H1 (cell line): ENCODE measurements at regions not wholly inside any gene's neighbourhood (a gene's known extent, or its start where the extent isn't known, plus 50 kb on each side); places are given as distances from the start of the nearest gene placed in this dataset.

ENCODE experiments used
- CTCF ChIA-PET: fragments of 300-600 bp; sonication (Branson Sonifier 250); formaldehyde crosslinking; loops from one replicate; lab custom pipeline; 2021; ENCODE audit not compliant: partially characterized antibody; lab: Charles Lee
- POLR2A ChIA-PET: fragments of 300-600 bp; sonication (Branson Sonifier 250); formaldehyde crosslinking; loops from one replicate; lab custom pipeline; 2021; ENCODE audit warnings: inconsistent platforms; ENCODE audit not compliant: partially characterized antibody; lab: Charles Lee
- DNase-seq, 2 experiments: peaks; one replicate each; pipeline versions ENCODE4 v3.0.0 to v3.0.0-alpha.2; 2010 to 2022; ENCODE audit warnings: low spot score in 2 of 2, low read depth in 1 of 2, mixed read lengths in 1 of 2
- FAIRE-seq: peaks from 2 replicates; lab custom pipeline; 2011; peaks lifted over from hg19 to GRCh38; lab: Jason Lieb, UNC
- H2AFZ ChIP-seq: 2 replicates; pipeline ENCODE4 v1.8.1; 2012; ENCODE audit warnings: low read length, inconsistent platforms
- H2AK5ac ChIP-seq: 2 replicates; pipeline ENCODE4 v1.6.1; 2013; ENCODE audit warnings: low read depth, low read length
- H2BK120ac ChIP-seq: replicated peaks from 2 replicates; pipeline ENCODE3; 2013; ENCODE audit warnings: low read depth, low read length, inconsistent platforms
- H2BK12ac ChIP-seq: 2 replicates; pipeline ENCODE4 v1.6.1; 2013; ENCODE audit warnings: low read depth, low read length
- H2BK15ac ChIP-seq: 2 replicates; pipeline ENCODE4 v1.6.1; 2013; ENCODE audit warnings: low read length
- H2BK20ac ChIP-seq: 2 replicates; pipeline ENCODE4 v1.6.1; 2013; ENCODE audit warnings: low read length
- H2BK5ac ChIP-seq: 2 replicates; pipeline ENCODE4 v1.6.1; 2013; ENCODE audit warnings: low read depth, low read length
- H3K14ac ChIP-seq: 2 replicates; pipeline ENCODE4 v1.6.1; 2013; ENCODE audit warnings: inconsistent platforms; ENCODE audit not compliant: insufficient read length
- H3K18ac ChIP-seq: 2 replicates; pipeline ENCODE4 v1.6.1; 2013; ENCODE audit warnings: low read length; ENCODE audit errors: extremely low read depth
- H3K23ac ChIP-seq: 2 replicates; pipeline ENCODE4 v1.6.1; 2013; ENCODE audit warnings: inconsistent platforms; ENCODE audit not compliant: insufficient read length
- H3K23me2 ChIP-seq: 2 replicates; pipeline ENCODE4 v1.6.1; 2013; ENCODE audit warnings: low read depth, low read length
- H3K27ac ChIP-seq: 2 replicates; pipeline ENCODE4 v1.6.1; 2011; ENCODE audit warnings: low read depth, low read length, inconsistent platforms
- H3K27me3 ChIP-seq, 4 experiments: replicated peaks in 1 of 4; 1 replicate in 1 of 4; 2 replicates in 3 of 4; pipeline versions ENCODE4 v1.6.1 to v1.8.1; 2011 to 2013; ENCODE audit warnings: low read length in 3 of 4, mild to moderate bottlenecking in 3 of 4, inconsistent platforms in 2 of 4, mixed read lengths in 2 of 4, moderate library complexity in 1 of 4; ENCODE audit not compliant: control insufficient read depth in 3 of 4, insufficient read depth in 3 of 4; ENCODE audit errors: extremely low read depth in 1 of 4
- H3K36me3 ChIP-seq, 4 experiments: 2 replicates each; pipeline versions ENCODE4 v1.6.1 to v1.8.1; 2011 to 2013; ENCODE audit warnings: mild to moderate bottlenecking in 4 of 4, low read length in 3 of 4, moderate library complexity in 2 of 4, control low read depth in 1 of 4, inconsistent platforms in 1 of 4; ENCODE audit not compliant: insufficient read depth in 4 of 4, control insufficient read depth in 2 of 4
- H3K4ac ChIP-seq: replicated peaks from 2 replicates; pipeline ENCODE3; 2013; ENCODE audit warnings: low read length, low read depth, mixed read lengths, inconsistent platforms; ENCODE audit not compliant: insufficient read length
- H3K4me1 ChIP-seq, 4 experiments: replicated peaks in 1 of 4; 1 replicate in 1 of 4; 2 replicates in 3 of 4; pipeline versions ENCODE4 v1.6.1 to v1.8.1; 2011 to 2013; ENCODE audit warnings: low read length in 3 of 4, inconsistent platforms in 2 of 4, mixed read lengths in 1 of 4; ENCODE audit not compliant: insufficient read depth in 4 of 4, control insufficient read depth in 3 of 4
- H3K4me2 ChIP-seq, 2 experiments: 2 replicates each; pipeline versions ENCODE4 v1.6.1 to v1.8.1; 2011 to 2013; ENCODE audit warnings: low read depth in 2 of 2, low read length in 2 of 2, control low read depth in 1 of 2, inconsistent platforms in 1 of 2, mild to moderate bottlenecking in 1 of 2; ENCODE audit not compliant: insufficient read depth in 1 of 2
- H3K4me3 ChIP-seq, 4 experiments: fragments of 200-600, 300-600 bp in 1 of 4; sonication (generic), shearing (Covaris generic), sonication (Bioruptor Twin) in 1 of 4; 2 replicates each; pipeline versions ENCODE4 v1.5.1 to v1.8.1; 2011 to 2016; ENCODE audit warnings: low read length in 4 of 4, low read depth in 3 of 4, control low read depth in 2 of 4, inconsistent platforms in 2 of 4, mild to moderate bottlenecking in 2 of 4, mixed read lengths in 1 of 4, moderate library complexity in 1 of 4; ENCODE audit not compliant: insufficient read depth in 2 of 4; ENCODE audit errors: extremely low read depth in 1 of 4
- H3K56ac ChIP-seq: replicated peaks from 2 replicates; pipeline ENCODE3; 2013; ENCODE audit warnings: low read depth, mild to moderate bottlenecking, mixed read lengths, low read length, inconsistent platforms; ENCODE audit not compliant: insufficient read length
- H3K79me1 ChIP-seq: 2 replicates; pipeline ENCODE4 v1.6.1; 2013; ENCODE audit warnings: low read depth, low read length, control low read depth
- H3K79me2 ChIP-seq, 2 experiments: 2 replicates each; pipeline versions ENCODE4 v1.6.1 to v1.8.1; 2012 to 2013; ENCODE audit warnings: low read length in 2 of 2, mild to moderate bottlenecking in 2 of 2, inconsistent platforms in 1 of 2; ENCODE audit not compliant: insufficient read depth in 2 of 2, control insufficient read depth in 1 of 2
- H3K9ac ChIP-seq, 4 experiments: replicated peaks in 1 of 4; 1 replicate in 1 of 4; 2 replicates in 3 of 4; pipeline versions ENCODE4 v1.6.1 to v1.8.1; 2011 to 2013; ENCODE audit warnings: low read depth in 3 of 4, low read length in 3 of 4, control low read depth in 2 of 4, mild to moderate bottlenecking in 2 of 4, moderate library complexity in 2 of 4, inconsistent platforms in 1 of 4; ENCODE audit errors: extremely low read depth in 1 of 4
- H3K9me3 ChIP-seq, 2 experiments: 2 replicates each; pipeline versions ENCODE4 v1.6.1 to v1.8.1; 2012 to 2013; ENCODE audit warnings: mild to moderate bottlenecking in 2 of 2, moderate library complexity in 2 of 2, control low read depth in 1 of 2, inconsistent platforms in 1 of 2, low read depth in 1 of 2, low read length in 1 of 2, mixed read lengths in 1 of 2; ENCODE audit not compliant: insufficient read depth in 2 of 2
- H4K20me1 ChIP-seq, 2 experiments: replicated peaks in 1 of 2; 2 replicates each; pipeline versions ENCODE3 to v1.8.1; 2011 to 2013; ENCODE audit warnings: inconsistent platforms in 2 of 2, low read length in 2 of 2, mild to moderate bottlenecking in 1 of 2; ENCODE audit not compliant: insufficient read depth in 2 of 2, control insufficient read depth in 1 of 2
- H4K5ac ChIP-seq: 2 replicates; pipeline ENCODE4 v1.6.1; 2013; ENCODE audit warnings: low read length, low read depth, mixed read lengths, inconsistent platforms; ENCODE audit not compliant: insufficient read length
- H4K8ac ChIP-seq: 2 replicates; pipeline ENCODE4 v1.8.0; 2013; ENCODE audit warnings: mild to moderate bottlenecking, moderate library complexity, low read length, inconsistent platforms; ENCODE audit not compliant: insufficient read depth; ENCODE audit errors: extremely low read depth
- H4K91ac ChIP-seq: replicated peaks from 2 replicates; pipeline ENCODE3; 2013; ENCODE audit warnings: low read length, mixed read lengths, inconsistent platforms; ENCODE audit not compliant: insufficient read length
- ASH2L ChIP-seq: fragments of 200-600, 300-600 bp; sonication (generic); IDR thresholded peaks from one replicate; pipeline ENCODE4 v1.7.1; 2017; ENCODE audit warnings: low read length
- CHD1 ChIP-seq: IDR thresholded peaks from 2 replicates; pipeline ENCODE4 v1.6.1; 2012; ENCODE audit warnings: low read depth, low read length, improper control_type of control experiment
- CTBP2 ChIP-seq: IDR thresholded peaks from 2 replicates; pipeline ENCODE4 v1.7.0; 2011; ENCODE audit warnings: borderline replicate concordance, mild to moderate bottlenecking, moderate library complexity, mixed read lengths, low read length; ENCODE audit not compliant: insufficient read depth, insufficient read length
- EGR1 ChIP-seq: IDR thresholded peaks from 2 replicates; pipeline ENCODE4 v1.6.1; 2011; ENCODE audit warnings: low read depth, low read length, borderline replicate concordance
- HDAC6 ChIP-seq: IDR thresholded peaks from one replicate; pipeline ENCODE4 v1.7.1; 2012; ENCODE audit warnings: low read depth, mild to moderate bottlenecking, inconsistent platforms, low read length, moderate library complexity
- PHF8 ChIP-seq: fragments of 200-600 bp; sonication (generic); conservative IDR thresholded peaks from 2 replicates; pipeline ENCODE4 v1.7.1; 2012; ENCODE audit warnings: low read depth, mild to moderate bottlenecking, inconsistent platforms, low read length, moderate library complexity
- POU5F1 ChIP-seq: IDR thresholded peaks from 2 replicates; pipeline ENCODE4 v1.6.1; 2011; ENCODE audit warnings: low read depth, mild to moderate bottlenecking, low read length, moderate library complexity
- SP1 ChIP-seq: IDR thresholded peaks from 2 replicates; pipeline ENCODE4 v1.6.1; 2011; ENCODE audit warnings: low read depth, low read length
- SP2 ChIP-seq: IDR thresholded peaks from 2 replicates; pipeline ENCODE4 v1.6.1; 2012; ENCODE audit warnings: mild to moderate bottlenecking, low read length, inconsistent platforms
- TCF12 ChIP-seq: IDR thresholded peaks from 2 replicates; pipeline ENCODE4 v1.6.1; 2011; ENCODE audit warnings: low read depth, mild to moderate bottlenecking, low read length
- TEAD4 ChIP-seq: IDR thresholded peaks from 2 replicates; pipeline ENCODE4 v1.6.1; 2012; ENCODE audit warnings: low read depth, low read length, inconsistent platforms, mixed read lengths
- TF ChIP-seq, protein P1 (sequence below): IDR thresholded peaks from 2 replicates; pipeline ENCODE4 v1.6.1; 2011; ENCODE audit warnings: low read depth, mild to moderate bottlenecking, low read length; ENCODE audit not compliant: insufficient read depth

DNA sequence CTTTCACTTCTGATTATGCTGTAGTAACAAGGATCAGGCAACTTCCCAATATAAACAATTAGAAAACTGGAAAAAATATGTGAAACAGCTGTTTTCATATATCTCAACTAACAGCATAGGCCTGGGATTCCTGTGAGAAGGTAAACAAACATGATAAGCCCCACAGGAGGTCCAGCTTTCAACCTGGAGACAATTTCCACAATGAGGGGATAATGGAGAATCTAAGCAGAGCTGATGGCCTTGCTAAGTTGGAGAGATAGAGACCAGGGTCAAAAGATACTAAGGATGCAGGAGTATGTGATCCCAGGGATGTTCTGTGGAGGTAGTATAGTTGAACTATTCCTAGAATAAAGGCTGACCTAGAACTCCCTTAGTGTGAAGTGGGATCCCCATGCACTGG, 452.3 kb upstream of the ACTRT1 start:
- H3K4me1 ChIP-seq: no peaks in the 10 kb centered on the region
- no peak overlapping the region for H3K4ac ChIP-seq
- no peaks in the 10 kb centered on the region for H3K23me2 ChIP-seq
- no peaks in the 10 kb centered on the region for H3K36me3 ChIP-seq
- H3K14ac ChIP-seq: no peak overlapping the region
- H2AK5ac ChIP-seq: no peak overlapping the region
- no peak overlapping the region for H2BK12ac ChIP-seq
- H3K4me2 ChIP-seq: no peak overlapping the region
- FAIRE-seq: no peak
- H3K18ac ChIP-seq: no peak overlapping the region
- H3K79me1 ChIP-seq: no peaks in the 10 kb centered on the region
- H2BK15ac ChIP-seq: no peak overlapping the region
- H2BK20ac ChIP-seq: no peak overlapping the region
- ChIA-PET CTCF (no interaction called here), POLR2A (no interaction called here)
- H2BK5ac ChIP-seq: no peak overlapping the region
- no peak for DNase-seq
- no peaks in the 10 kb centered on the region for H4K20me1 ChIP-seq
- H3K9me3 ChIP-seq: no peaks in the 10 kb centered on the region
- H4K8ac ChIP-seq: no peak overlapping the region
- H3K79me2 ChIP-seq: no peaks in the 10 kb centered on the region
- no peak overlapping the region for H4K91ac ChIP-seq
- no peak overlapping the region for H3K9ac ChIP-seq
- no peaks in the 10 kb centered on the region for H3K27me3 ChIP-seq
- H2AFZ ChIP-seq: no peak overlapping the region
- H3K56ac ChIP-seq: no peak overlapping the region
- no peak overlapping the region for H4K5ac ChIP-seq
- H3K4me3 ChIP-seq: no peak overlapping the region
- H2BK120ac ChIP-seq: no peak overlapping the region
- no peak overlapping the region for H3K27ac ChIP-seq
- H3K23ac ChIP-seq: no peak overlapping the region
- TF ChIP-seq CTBP2 (no peak), EGR1 (no peak), CHD1 (no peak), ASH2L (no peak), TCF12 (no peak), PHF8 (no peak), HDAC6 (no peak), TEAD4 (no peak), SP2 (no peak), SP1 (no peak), POU5F1 (no peak)
- TF ChIP-seq, protein P1, sequence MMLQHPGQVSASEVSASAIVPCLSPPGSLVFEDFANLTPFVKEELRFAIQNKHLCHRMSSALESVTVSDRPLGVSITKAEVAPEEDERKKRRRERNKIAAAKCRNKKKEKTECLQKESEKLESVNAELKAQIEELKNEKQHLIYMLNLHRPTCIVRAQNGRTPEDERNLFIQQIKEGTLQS: no peak
- TF ChIP-seq, all 59 proteins: peak for 0
